Tibial nerve (tissue), 4 donors: ENCODE measurements at regions not wholly inside any gene's neighbourhood (a gene's known extent, or its start where the extent isn't known, plus 50 kb on each side); places are given as distances from the start of the nearest gene placed in this dataset.

Source experiments
- DNase-seq, 2 donors: peaks; one replicate each; pipeline ENCODE4 v3.0.0-alpha.2; 2019; ENCODE audit warnings: low spot score in 2 of 2
- H3K27ac ChIP-seq, 4 donors: fragments of 200-600 bp; sonication (generic) in 3 of 4; one replicate each; pipeline ENCODE4 v1.5.1; 2017 to 2019; ENCODE audit warnings: mild to moderate bottlenecking in 1 of 4
- H3K27me3 ChIP-seq, 2 donors: fragments of 200-600 bp; sonication (generic) in 1 of 2; one replicate each; pipeline versions ENCODE4 v1.5.1 to v1.6.0; 2017 to 2019
- H3K36me3 ChIP-seq, 3 donors: fragments of 200-600 bp; sonication (generic); one replicate each; pipeline ENCODE4 v1.5.1; 2018 to 2019
- H3K4me1 ChIP-seq, 4 donors: fragments of 200-600 bp; sonication (generic) in 3 of 4; one replicate each; pipeline ENCODE4 v1.5.1; 2017 to 2019
- H3K4me3 ChIP-seq, 4 donors: fragments of 200-600 bp; sonication (generic) in 3 of 4; one replicate each; pipeline ENCODE4 v1.5.1; 2017 to 2019; ENCODE audit warnings: mild to moderate bottlenecking in 1 of 4, moderate library complexity in 1 of 4
- H3K9me3 ChIP-seq, 4 donors: fragments of 200-600 bp; sonication (generic) in 3 of 4; one replicate each; pipeline ENCODE4 v1.5.1; 2017 to 2019
- CTCF ChIP-seq, 5 experiments: fragments of 200-600 bp in 3 of 5; fragments of 450-650 bp in 2 of 5; sonication (generic) in 3 of 5; IDR thresholded peaks; one replicate each; pipeline ENCODE4 v1.5.1; 2016 to 2019; ENCODE audit warnings: antibody characterized with exemption in 5 of 5, mild to moderate bottlenecking in 3 of 5, moderate library complexity in 2 of 5
- EP300 ChIP-seq, 2 donors: sonication (generic); formaldehyde crosslinking; IDR thresholded peaks; one replicate each; pipeline ENCODE4 v1.6.1; 2017; ENCODE audit warnings: antibody characterized with exemption in 2 of 2, mild to moderate bottlenecking in 1 of 2
- POLR2A ChIP-seq, 2 donors: fragments of 450-650 bp; IDR thresholded peaks; one replicate each; pipeline ENCODE4 v1.6.1; 2017; ENCODE audit warnings: antibody characterized with exemption in 2 of 2, mild to moderate bottlenecking in 2 of 2, moderate library complexity in 2 of 2
- WGBS, 2 donors: methylation state at CpG; one replicate each; pipeline ENCODE4 v1.1.5; 2018; 5-methylcytosine and 5-hydroxymethylcytosine counted together

GRCh38 chr9:119968836-119969707 lies 599.8 kb upstream of the BRINP1 start:
- no peak overlapping the region for H3K4me3 ChIP-seq
- peak; percentile 60 to 82 (median 74) for TF ChIP-seq CTCF (IDR thresholded peaks at IDR 0.05)
- no peak for TF ChIP-seq POLR2A (IDR thresholded peaks at IDR 0.05)
- 35% methylated on average over 17 of the region's 17 CpGs for WGBS, 2 donors

GRCh38 chr9:119967867-119968535 lies 598.8 kb upstream of the BRINP1 start:
- Histone ChIP-seq H3K27me3 (no peaks in the 10 kb centered on the region), H3K9me3 (peaks cover 0 to 4% (median 0%) of the 10 kb centered on the region in 4 donors), H3K4me1 (peaks cover 0 to 19% (median 0%) of the 10 kb centered on the region in 4 donors), H3K4me3 (no peak overlapping the region), H3K27ac (no peak overlapping the region), H3K36me3 (no peaks in the 10 kb centered on the region)
- TF ChIP-seq POLR2A (IDR thresholded peaks at IDR 0.05) (no peak), EP300 (IDR thresholded peaks at IDR 0.05) (no peak), CTCF (IDR thresholded peaks at IDR 0.05) (no peak)
- 87 to 90% methylated on average over 6 of the region's 6 CpGs for WGBS, 2 donors
- no peak for DNase-seq

More at GRCh38 chr9:119968836-119969707, 599.8 kb upstream of the BRINP1 start:
- peaks cover 0 to 4% (median 0%) of the 10 kb centered on the region in 4 donors for H3K9me3 ChIP-seq
- peaks cover 0 to 11% (median 0%) of the 10 kb centered on the region in 4 donors for H3K4me1 ChIP-seq
- H3K27ac ChIP-seq, result no peak overlapping the region
- peak; percentile 50 to 76 for DNase-seq
- H3K36me3 ChIP-seq, result no peaks in the 10 kb centered on the region
- H3K27me3 ChIP-seq, result no peaks in the 10 kb centered on the region

GRCh38 chr9:119963798-119964372 lies 594.6 kb upstream of the BRINP1 start:
- TF ChIP-seq EP300 (IDR thresholded peaks at IDR 0.05) (no peak), CTCF (IDR thresholded peaks at IDR 0.05) (no peak), POLR2A (IDR thresholded peaks at IDR 0.05) (no peak)
- Histone ChIP-seq H3K27ac (no peak overlapping the region), H3K4me3 (no peak overlapping the region), H3K9me3 (peaks cover 0 to 4% (median 0%) of the 10 kb centered on the region in 4 donors), H3K4me1 (peaks cover 0 to 14% (median 0%) of the 10 kb centered on the region in 4 donors), H3K27me3 (no peaks in the 10 kb centered on the region), H3K36me3 (no peaks in the 10 kb centered on the region)
- WGBS, 2 donors, result 10 to 12% methylated on average over 5 of the region's 5 CpGs
- DNase-seq, result no peak

- Histone ChIP-seq H3K4me1 (peaks cover 0 to 12% (median 0%) of the 10 kb centered on the region in 4 donors), H3K27me3 (no peaks in the 10 kb centered on the region), H3K9me3 (peaks cover 0 to 4% (median 0%) of the 10 kb centered on the region in 4 donors), H3K4me3 (no peak overlapping the region), H3K27ac (no peak overlapping the region), H3K36me3 (no peaks in the 10 kb centered on the region)
- TF ChIP-seq EP300 (IDR thresholded peaks at IDR 0.05) (no peak), POLR2A (IDR thresholded peaks at IDR 0.05) (no peak), CTCF (IDR thresholded peaks at IDR 0.05) (no peak)
- no peak for DNase-seq
- WGBS, 2 donors, result 40% methylated on average over 4 of the region's 4 CpGs
Measured at GRCh38 chr9:119963258-119963797, 594.1 kb upstream of the BRINP1 start.
